ENCODE measurements at regions not wholly inside any gene's neighbourhood (a gene's known extent, or its start where the extent isn't known, plus 50 kb on each side); places are given as distances from the start of the nearest gene placed in this dataset.

- TF ChIP-seq CTCF (IDR thresholded peaks at IDR 0.05) (no peak), POLR2A (IDR thresholded peaks at IDR 0.05) (no peak)
These were observed 99.3 kb upstream of the ETV3 start for GRCh38 chr1:157237522-157237921.

All from upper lobe of left lung (tissue), 4 donors.